ENCODE measurements at regions not wholly inside any gene's neighbourhood (a gene's known extent, or its start where the extent isn't known, plus 50 kb on each side); places are given as distances from the start of the nearest gene placed in this dataset.

- H3K4me3 ChIP-seq (ENCODE audit: low read depth, low read length), result no peak overlapping the region
- DNase-seq (ENCODE audit: low read depth), result no peak
- no peak for TF ChIP-seq CTCF (IDR thresholded peaks at IDR 0.05; ENCODE audit: insufficient read depth, low read length)
Observed at GRCh38 chr5:85784746-85785145, 833.0 kb upstream of the COX7C start.

- no peak for DNase-seq (ENCODE audit: low read depth)
- no peak for TF ChIP-seq CTCF (IDR thresholded peaks at IDR 0.05; ENCODE audit: insufficient read depth, low read length)
- no peak overlapping the region for H3K4me3 ChIP-seq (ENCODE audit: low read depth, low read length)
Observed at GRCh38 chr5:85813146-85813545, 804.6 kb upstream of the COX7C start.

GRCh38 chr5:85814596-85814995 lies 803.1 kb upstream of the COX7C start:
- no peak for DNase-seq (ENCODE audit: low read depth)
- no peak for TF ChIP-seq CTCF (IDR thresholded peaks at IDR 0.05; ENCODE audit: insufficient read depth, low read length)
- no peak overlapping the region for H3K4me3 ChIP-seq (ENCODE audit: low read depth, low read length)

GRCh38 chr5:85823462-85824426 lies 794.0 kb upstream of the COX7C start:
- no peak for TF ChIP-seq CTCF (IDR thresholded peaks at IDR 0.05; ENCODE audit: insufficient read depth, low read length)
- H3K4me3 ChIP-seq (ENCODE audit: low read depth, low read length), result no peak overlapping the region
- no peak for DNase-seq (ENCODE audit: low read depth)

GRCh38 chr5:85838781-85839180 lies 779.0 kb upstream of the COX7C start:
- no peak overlapping the region for H3K4me3 ChIP-seq (ENCODE audit: low read depth, low read length)
- no peak for TF ChIP-seq CTCF (IDR thresholded peaks at IDR 0.05; ENCODE audit: insufficient read depth, low read length)
- DNase-seq (ENCODE audit: low read depth), result no peak

- no peak overlapping the region for H3K4me3 ChIP-seq (ENCODE audit: low read depth, low read length)
- no peak for TF ChIP-seq CTCF (IDR thresholded peaks at IDR 0.05; ENCODE audit: insufficient read depth, low read length)
- DNase-seq (ENCODE audit: low read depth), result no peak
Observed at GRCh38 chr5:85841653-85842052, 776.1 kb upstream of the COX7C start.
